DOHH2 (cell line): ENCODE measurements at regions not wholly inside any gene's neighbourhood (a gene's known extent, or its start where the extent isn't known, plus 50 kb on each side); places are given as distances from the start of the nearest gene placed in this dataset.
"Not testable (repeated sequence)": the region's sequence is repeated elsewhere in the genome, so short reads cannot be mapped to it uniquely, and the experiment has no call there.

ENCODE experiments used
- H3F3A ChIP-seq: fragments of 200-600 bp; sonication (generic), shearing (Covaris generic); 2 replicates; pipeline ENCODE4 v1.6.0; 2016; ENCODE audit warnings: antibody characterized with exemption, mild to moderate bottlenecking; ENCODE audit not compliant: control insufficient read depth, insufficient read depth
- H3K27ac ChIP-seq: fragments of 200-600 bp; sonication (generic); 2 replicates; pipeline ENCODE4 v1.5.1; 2014; ENCODE audit warnings: low read depth, mild to moderate bottlenecking, low read length, moderate library complexity
- H3K27me3 ChIP-seq: fragments of 200-600 bp; sonication (generic); 2 replicates; pipeline ENCODE4 v1.6.1; 2014; ENCODE audit warnings: mild to moderate bottlenecking, low read length, mixed read lengths; ENCODE audit not compliant: control insufficient read depth
- H3K36me3 ChIP-seq: fragments of 200-600 bp; sonication (generic); 2 replicates; pipeline ENCODE4 v1.6.1; 2014; ENCODE audit warnings: mild to moderate bottlenecking, low read length, moderate library complexity, mixed read lengths; ENCODE audit not compliant: control insufficient read depth
- H3K4me1 ChIP-seq: fragments of 200-600 bp; sonication (generic); 2 replicates; pipeline ENCODE4 v1.6.1; 2014; ENCODE audit warnings: mild to moderate bottlenecking, low read length, mixed read lengths; ENCODE audit not compliant: control insufficient read depth
- H3K4me2 ChIP-seq: fragments of 200-600 bp; sonication (generic); 2 replicates; pipeline ENCODE4 v1.6.0; 2014; ENCODE audit warnings: mild to moderate bottlenecking, low read length, moderate library complexity
- H3K4me3 ChIP-seq: fragments of 200-600 bp; sonication (generic); 2 replicates; pipeline ENCODE4 v1.5.1; 2014; ENCODE audit warnings: mild to moderate bottlenecking, low read length, mixed read lengths
- H3K79me2 ChIP-seq: fragments of 200-600 bp; sonication (generic); 2 replicates; pipeline ENCODE4 v1.6.1; 2014; ENCODE audit warnings: mild to moderate bottlenecking, low read length, mixed read lengths; ENCODE audit not compliant: control insufficient read depth
- H3K9me2 ChIP-seq: fragments of 200-600 bp; sonication (generic); replicated peaks from 2 replicates; pipeline ENCODE4 v1.6.1; 2014; ENCODE audit warnings: mild to moderate bottlenecking, low read length, mixed read lengths; ENCODE audit not compliant: control insufficient read depth
- H3K9me3 ChIP-seq: fragments of 200-600 bp; sonication (generic); 2 replicates; pipeline ENCODE4 v1.6.1; 2014; ENCODE audit warnings: antibody characterized with exemption, low read length, mixed read lengths; ENCODE audit not compliant: control insufficient read depth, insufficient read depth
- H4K20me1 ChIP-seq: fragments of 200-600 bp; sonication (generic); 2 replicates; pipeline ENCODE4 v1.6.0; 2014; ENCODE audit warnings: low read depth, mild to moderate bottlenecking, antibody characterized with exemption, low read length, moderate library complexity; ENCODE audit not compliant: control insufficient read depth, insufficient read depth
- CTCF ChIP-seq: fragments of 200-600 bp; sonication (generic); IDR thresholded peaks from one replicate; pipeline ENCODE4 v1.5.1; 2014; ENCODE audit warnings: antibody characterized with exemption, mild to moderate bottlenecking, low read depth, low read length; ENCODE audit not compliant: poor library complexity, severe bottlenecking
- EZH2phosphoT487 ChIP-seq: fragments of 200-600 bp; sonication (generic); IDR thresholded peaks from 2 replicates; pipeline ENCODE4 v1.6.1; 2017; ENCODE audit warnings: borderline replicate concordance, mild to moderate bottlenecking, antibody characterized with exemption, low read length, moderate library complexity, mixed read lengths

GRCh38 chr10:57894361-57894760, 373.3 kb downstream of the IPMK start:
- TF ChIP-seq EZH2phosphoT487 (no peak), CTCF (no peak)

GRCh38 chr10:57891201-57892006, 376.3 kb downstream of the IPMK start:
- no peaks in the 10 kb centered on the region for H3K27me3 ChIP-seq
- no peaks in the 10 kb centered on the region for H3K79me2 ChIP-seq
- no peak overlapping the region for H3K27ac ChIP-seq
- H3K36me3 ChIP-seq: no peaks in the 10 kb centered on the region
- H3K4me3 ChIP-seq: no peak overlapping the region
- no peaks in the 10 kb centered on the region for H3K9me2 ChIP-seq
- no peak overlapping the region for H3K4me2 ChIP-seq
- no peaks in the 10 kb centered on the region for H3K9me3 ChIP-seq
- no peaks in the 10 kb centered on the region for H3F3A ChIP-seq
- TF ChIP-seq EZH2phosphoT487 (no peak), CTCF (no peak)
- H3K4me1 ChIP-seq: no peaks in the 10 kb centered on the region
- no peaks in the 10 kb centered on the region for H4K20me1 ChIP-seq

More at GRCh38 chr10:57894361-57894760, 373.3 kb downstream of the IPMK start:
- Histone ChIP-seq H3F3A (no peaks in the 10 kb centered on the region), H3K4me3 (no peak overlapping the region), H3K4me2 (no peak overlapping the region), H3K79me2 (no peaks in the 10 kb centered on the region), H4K20me1 (no peaks in the 10 kb centered on the region), H3K27me3 (no peaks in the 10 kb centered on the region), H3K27ac (no peak overlapping the region), H3K9me3 (no peaks in the 10 kb centered on the region), H3K9me2 (no peaks in the 10 kb centered on the region), H3K36me3 (no peaks in the 10 kb centered on the region), H3K4me1 (no peaks in the 10 kb centered on the region)

- Histone ChIP-seq H3K36me3 (no peaks in the 10 kb centered on the region), H3K27me3 (no peaks in the 10 kb centered on the region), H3K79me2 (no peaks in the 10 kb centered on the region), H4K20me1 (no peaks in the 10 kb centered on the region), H3K27ac (no peak overlapping the region), H3K4me1 (no peaks in the 10 kb centered on the region), H3K9me3 (no peaks in the 10 kb centered on the region), H3K4me2 (no peak overlapping the region), H3K4me3 (no peak overlapping the region), H3K9me2 (no peaks in the 10 kb centered on the region), H3F3A (no peaks in the 10 kb centered on the region)
- no peak for TF ChIP-seq CTCF
- TF ChIP-seq EZH2phosphoT487: no peak
Observed at GRCh38 chr10:57890691-57891090, 377.0 kb downstream of the IPMK start.

GRCh38 chr10:57885618-57885968, 382.1 kb downstream of the IPMK start:
- not testable (repeated sequence) for H3K27me3 ChIP-seq, H3K4me2 ChIP-seq, H3F3A ChIP-seq, H3K4me1 ChIP-seq, H4K20me1 ChIP-seq, H3K27ac ChIP-seq, H3K9me2 ChIP-seq, H3K79me2 ChIP-seq, H3K9me3 ChIP-seq, H3K36me3 ChIP-seq, H3K4me3 ChIP-seq
